ENCODE measurements at regions not wholly inside any gene's neighbourhood (a gene's known extent, or its start where the extent isn't known, plus 50 kb on each side); places are given as distances from the start of the nearest gene placed in this dataset.

DNA sequence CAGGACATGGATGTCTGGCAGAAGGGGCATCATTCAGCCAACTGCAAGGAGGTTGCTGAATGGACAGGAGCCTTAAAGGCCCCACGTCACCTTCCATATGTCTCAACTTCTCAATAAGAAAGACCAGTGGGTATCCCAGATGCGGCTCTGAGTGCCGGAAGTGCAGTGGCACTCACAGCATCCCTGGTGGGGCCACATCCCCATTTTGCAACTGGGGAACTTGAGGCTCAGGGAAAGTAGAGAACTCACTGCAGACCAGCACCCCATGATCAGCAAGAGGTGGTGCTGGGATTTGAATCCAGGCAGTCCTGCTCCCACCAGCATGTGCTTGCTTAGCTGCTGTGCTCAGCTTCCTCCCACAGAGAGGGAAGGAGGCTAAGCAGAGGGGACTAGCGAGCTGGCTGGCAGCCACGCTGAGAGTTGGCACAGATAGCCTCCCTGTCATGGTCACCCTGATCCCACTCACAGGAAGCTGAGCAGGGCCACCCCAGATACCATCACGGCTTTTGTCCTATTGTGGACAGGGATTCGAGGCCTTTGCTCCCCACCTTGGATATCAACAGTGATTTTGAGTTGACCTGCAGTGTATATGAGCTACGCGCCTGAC is 294.2 kb upstream of the FOXF1 start:
- H3K4me3 ChIP-seq (replicated peaks; ENCODE audit: low read depth, low read length) = no peak overlapping the region
- H3K36me3 ChIP-seq (ENCODE audit: control insufficient read depth, insufficient read depth, low read length) = no peaks in the 10 kb centered on the region
- no peak for DNase-seq (ENCODE audit: extremely low read depth, insufficient read length)
- no peaks in the 10 kb centered on the region; the same call in 1 of the 2 replicates for H3K27me3 ChIP-seq (replicated peaks; ENCODE audit: control insufficient read depth, insufficient read depth, low read length)
- TF ChIP-seq, protein P1, sequence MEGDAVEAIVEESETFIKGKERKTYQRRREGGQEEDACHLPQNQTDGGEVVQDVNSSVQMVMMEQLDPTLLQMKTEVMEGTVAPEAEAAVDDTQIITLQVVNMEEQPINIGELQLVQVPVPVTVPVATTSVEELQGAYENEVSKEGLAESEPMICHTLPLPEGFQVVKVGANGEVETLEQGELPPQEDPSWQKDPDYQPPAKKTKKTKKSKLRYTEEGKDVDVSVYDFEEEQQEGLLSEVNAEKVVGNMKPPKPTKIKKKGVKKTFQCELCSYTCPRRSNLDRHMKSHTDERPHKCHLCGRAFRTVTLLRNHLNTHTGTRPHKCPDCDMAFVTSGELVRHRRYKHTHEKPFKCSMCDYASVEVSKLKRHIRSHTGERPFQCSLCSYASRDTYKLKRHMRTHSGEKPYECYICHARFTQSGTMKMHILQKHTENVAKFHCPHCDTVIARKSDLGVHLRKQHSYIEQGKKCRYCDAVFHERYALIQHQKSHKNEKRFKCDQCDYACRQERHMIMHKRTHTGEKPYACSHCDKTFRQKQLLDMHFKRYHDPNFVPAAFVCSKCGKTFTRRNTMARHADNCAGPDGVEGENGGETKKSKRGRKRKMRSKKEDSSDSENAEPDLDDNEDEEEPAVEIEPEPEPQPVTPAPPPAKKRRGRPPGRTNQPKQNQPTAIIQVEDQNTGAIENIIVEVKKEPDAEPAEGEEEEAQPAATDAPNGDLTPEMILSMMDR (IDR thresholded peaks at IDR 0.05; ENCODE audit: insufficient read depth, low read length, poor library complexity, severe bottlenecking) = no peak

DNA sequence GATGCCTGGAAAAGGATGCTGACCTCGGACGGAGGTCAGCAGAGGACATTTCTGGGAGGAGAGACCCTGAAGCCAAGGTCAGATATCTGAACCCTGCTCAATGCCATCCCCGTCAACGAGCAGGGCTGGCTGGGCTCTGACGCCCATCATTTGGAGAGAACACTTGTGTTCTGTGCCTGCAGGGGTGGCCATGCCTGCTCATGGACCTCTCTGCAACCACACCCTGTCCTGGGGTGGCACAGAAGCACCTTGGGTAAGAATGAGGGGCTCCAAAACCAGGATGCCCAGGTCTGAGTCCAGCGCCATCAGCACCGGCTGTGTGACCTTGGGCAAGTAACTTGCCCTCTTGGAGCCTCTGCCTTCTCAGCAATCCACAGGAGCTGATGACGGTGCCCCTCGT is 293.7 kb upstream of the FOXF1 start:
- H3K27me3 ChIP-seq (replicated peaks; ENCODE audit: control insufficient read depth, insufficient read depth, low read length) = no peaks in the 10 kb centered on the region; the same call in 1 of the 2 replicates
- TF ChIP-seq, protein P1 (IDR thresholded peaks at IDR 0.05; ENCODE audit: insufficient read depth, low read length, poor library complexity, severe bottlenecking) = no peak

DNA sequence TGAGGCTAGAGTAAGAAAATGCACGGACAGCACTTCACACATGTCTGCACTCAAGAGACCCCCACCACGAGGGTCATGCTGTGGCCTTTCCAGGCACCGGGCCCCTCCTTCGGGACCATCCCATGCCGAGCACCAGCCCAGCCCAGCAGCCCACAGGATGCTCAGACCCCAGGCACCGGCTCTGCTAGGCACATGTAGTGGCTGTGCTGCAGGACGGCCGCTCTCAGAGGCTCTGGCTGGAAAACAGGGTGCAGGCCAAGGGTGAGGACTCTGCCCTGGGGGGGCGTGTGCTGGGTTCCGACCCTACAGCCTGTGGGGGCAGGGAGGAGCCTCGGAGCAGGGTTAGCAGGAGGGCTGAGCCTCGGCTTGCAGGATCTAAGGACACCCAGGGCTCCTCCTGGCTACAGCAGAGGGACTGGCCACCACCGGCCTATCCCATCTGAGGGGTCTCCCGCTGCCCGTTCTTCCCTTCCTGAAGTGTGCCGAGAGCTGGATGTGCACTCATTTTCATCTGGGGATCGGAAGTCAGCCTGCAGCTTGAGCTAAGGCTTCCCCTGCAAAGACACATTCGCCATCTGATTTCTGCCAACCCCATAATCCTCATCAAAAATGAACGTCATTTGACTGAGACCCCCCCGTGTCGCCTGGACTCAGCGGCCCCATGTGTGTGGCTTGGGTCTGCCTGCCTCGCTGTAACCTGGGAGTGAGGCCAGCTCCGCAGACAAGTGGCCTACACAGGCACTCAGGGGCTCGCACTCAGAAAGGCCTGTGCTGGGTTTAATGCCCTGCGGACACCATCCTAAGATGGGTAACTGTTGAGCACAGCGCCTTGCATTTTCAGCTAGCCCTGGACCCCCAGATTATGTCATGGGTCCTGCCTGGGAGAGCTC is 293.1 kb upstream of the FOXF1 start:
- no peak for DNase-seq (ENCODE audit: extremely low read depth, insufficient read length)
- no peak overlapping the region for H3K4me3 ChIP-seq (replicated peaks; ENCODE audit: low read depth, low read length)
- H3K27me3 ChIP-seq (replicated peaks; ENCODE audit: control insufficient read depth, insufficient read depth, low read length) = no peaks in the 10 kb centered on the region; the same call in 1 of the 2 replicates
- no peaks in the 10 kb centered on the region for H3K36me3 ChIP-seq (ENCODE audit: control insufficient read depth, insufficient read depth, low read length)
- TF ChIP-seq, protein P1 (IDR thresholded peaks at IDR 0.05; ENCODE audit: insufficient read depth, low read length, poor library complexity, severe bottlenecking) = no peak

More for the DNA sequence above, 293.7 kb upstream of the FOXF1 start:
- Histone ChIP-seq H3K4me3 (replicated peaks; ENCODE audit: low read depth, low read length) (no peak overlapping the region), H3K36me3 (ENCODE audit: control insufficient read depth, insufficient read depth, low read length) (no peaks in the 10 kb centered on the region)
- no peak for DNase-seq (ENCODE audit: extremely low read depth, insufficient read length)

DNA sequence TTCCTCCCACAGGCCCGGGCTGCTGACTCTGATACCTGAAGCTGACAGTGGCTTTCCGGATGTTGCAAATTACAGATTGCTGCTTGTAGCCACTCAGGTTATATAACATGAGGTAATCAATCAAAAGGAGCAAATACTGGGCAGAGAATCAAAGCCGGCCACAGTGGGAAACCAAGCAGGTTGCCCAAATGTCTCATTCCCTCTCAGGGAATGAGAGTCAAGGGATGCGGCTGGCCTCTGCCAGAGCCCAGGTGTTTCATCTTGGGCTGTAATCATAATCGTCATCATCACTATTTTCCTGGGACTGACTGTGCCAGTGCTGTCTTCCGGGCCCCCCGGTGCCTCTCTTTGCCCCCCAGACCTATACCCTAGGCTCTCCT is 292.4 kb upstream of the FOXF1 start:
- no peak overlapping the region for H3K4me3 ChIP-seq (replicated peaks; ENCODE audit: low read depth, low read length)
- H3K36me3 ChIP-seq (ENCODE audit: control insufficient read depth, insufficient read depth, low read length) = no peaks in the 10 kb centered on the region
- TF ChIP-seq, protein P1 (IDR thresholded peaks at IDR 0.05; ENCODE audit: insufficient read depth, low read length, poor library complexity, severe bottlenecking) = no peak
- no peak for DNase-seq (ENCODE audit: extremely low read depth, insufficient read length)
- H3K27me3 ChIP-seq (replicated peaks; ENCODE audit: control insufficient read depth, insufficient read depth, low read length) = no peaks in the 10 kb centered on the region; the same call in 1 of the 2 replicates

DNA sequence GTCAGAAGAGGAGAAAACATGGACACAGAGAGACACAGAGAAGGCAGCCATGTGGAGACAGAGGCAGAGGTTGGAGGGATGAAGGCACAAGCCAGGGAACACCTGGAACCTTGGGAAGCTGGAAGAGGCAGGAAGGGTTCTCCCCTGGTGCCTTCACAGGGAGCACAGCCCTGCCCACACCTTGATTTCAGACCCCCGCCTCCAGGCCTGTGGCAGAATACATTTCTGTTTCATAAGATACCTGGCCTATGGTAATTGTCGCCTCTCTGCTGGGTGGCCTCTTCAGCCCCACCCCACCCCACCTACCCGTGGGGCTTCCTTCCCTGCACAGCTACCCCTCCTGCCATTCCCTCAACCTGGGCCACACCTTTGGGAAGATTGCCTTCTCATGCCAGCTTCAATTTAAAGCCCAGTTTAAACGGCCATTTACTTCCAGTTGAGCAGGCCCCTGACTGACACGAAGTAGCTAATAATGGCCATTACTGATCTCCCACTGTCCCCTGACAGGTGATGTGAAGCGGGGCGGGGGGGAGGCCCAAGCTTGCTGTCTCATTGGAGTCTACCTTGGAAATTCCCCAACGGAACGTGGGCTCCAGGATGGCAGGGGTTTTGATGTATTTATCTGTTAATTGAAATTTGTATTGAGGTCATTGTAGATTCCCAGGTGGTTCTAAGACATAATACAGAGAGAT is 291.7 kb upstream of the FOXF1 start:
- TF ChIP-seq, protein P1 (IDR thresholded peaks at IDR 0.05; ENCODE audit: insufficient read depth, low read length, poor library complexity, severe bottlenecking) = no peak
- Histone ChIP-seq H3K27me3 (replicated peaks; ENCODE audit: control insufficient read depth, insufficient read depth, low read length) (no peaks in the 10 kb centered on the region; the same call in 1 of the 2 replicates), H3K4me3 (replicated peaks; ENCODE audit: low read depth, low read length) (no peak overlapping the region), H3K36me3 (ENCODE audit: control insufficient read depth, insufficient read depth, low read length) (no peaks in the 10 kb centered on the region)
- DNase-seq (ENCODE audit: extremely low read depth, insufficient read length) = no peak

All from GM06990 (cell line).